Neural cell (in vitro differentiated cells): ENCODE measurements at regions not wholly inside any gene's neighbourhood (a gene's known extent, or its start where the extent isn't known, plus 50 kb on each side); places are given as distances from the start of the nearest gene placed in this dataset.

Experiments
- H2AFZ ChIP-seq: fragments of 200-600, 300-800 bp; sonication (generic), shearing (Covaris generic); 2 replicates; pipeline ENCODE4 v1.6.0; 2014; ENCODE audit warnings: low read depth, mild to moderate bottlenecking, antibody characterized with exemption, low read length, moderate library complexity
- H3F3A ChIP-seq: fragments of 200-600 bp; shearing (Covaris generic); 2 replicates; pipeline ENCODE4 v1.6.1; 2016; ENCODE audit warnings: mild to moderate bottlenecking, moderate library complexity, mixed read lengths, antibody characterized with exemption, low read length; ENCODE audit not compliant: insufficient read depth, poor library complexity, severe bottlenecking
- H3K27ac ChIP-seq: fragments of 200-600, 300-800 bp; sonication (generic), shearing (Covaris generic); 2 replicates; pipeline ENCODE4 v1.5.1; 2014; ENCODE audit warnings: mild to moderate bottlenecking, low read length, moderate library complexity
- H3K27me3 ChIP-seq: fragments of 300-800, 200-600 bp; sonication (generic), shearing (Covaris generic); 2 replicates; pipeline ENCODE4 v1.6.0; 2014; ENCODE audit warnings: mild to moderate bottlenecking, low read depth, low read length, moderate library complexity; ENCODE audit not compliant: insufficient read depth
- H3K36me3 ChIP-seq: fragments of 300-800, 200-600 bp; sonication (generic), shearing (Covaris generic); 2 replicates; pipeline ENCODE4 v1.5.1; 2014; ENCODE audit warnings: mild to moderate bottlenecking, antibody characterized with exemption, low read length, moderate library complexity; ENCODE audit not compliant: insufficient read depth
- H3K4me2 ChIP-seq: fragments of 300-800, 200-600 bp; sonication (generic), shearing (Covaris generic); 2 replicates; pipeline ENCODE4 v1.6.0; 2014; ENCODE audit warnings: mild to moderate bottlenecking, low read length
- H3K4me3 ChIP-seq: fragments of 300-800, 200-600 bp; sonication (generic), shearing (Covaris generic); 2 replicates; pipeline ENCODE4 v1.5.1; 2014; ENCODE audit warnings: mild to moderate bottlenecking, low read length, moderate library complexity
- H3K79me2 ChIP-seq: fragments of 200-600 bp; shearing (Covaris generic); replicated peaks from 2 replicates; pipeline ENCODE4 v1.6.0; 2014; ENCODE audit warnings: mild to moderate bottlenecking, low read length, moderate library complexity; ENCODE audit not compliant: insufficient read depth
- H3K9ac ChIP-seq: fragments of 300-800, 200-600 bp; sonication (generic), shearing (Covaris generic); 2 replicates; pipeline ENCODE4 v1.6.1; 2016; ENCODE audit warnings: mild to moderate bottlenecking, low read length, mixed read lengths
- H3K9me2 ChIP-seq: fragments of 200-600 bp; shearing (Covaris generic); 2 replicates; pipeline ENCODE4 v1.6.1; 2016; ENCODE audit warnings: mild to moderate bottlenecking, low read length, mixed read lengths; ENCODE audit not compliant: insufficient read depth
- H3K9me3 ChIP-seq: fragments of 200-600, 300-800 bp; sonication (generic), shearing (Covaris generic); 2 replicates; pipeline ENCODE4 v1.6.1; 2016; ENCODE audit warnings: mild to moderate bottlenecking, mixed run types, low read length, moderate library complexity, mixed read lengths
- H4K20me1 ChIP-seq: fragments of 200-600 bp; shearing (Covaris generic); 2 replicates; pipeline ENCODE4 v1.6.1; 2016; ENCODE audit warnings: mild to moderate bottlenecking, mixed run types; ENCODE audit not compliant: insufficient read depth
- EP300 ChIP-seq: fragments of 450-650 bp; conservative IDR thresholded peaks from 2 replicates; pipeline ENCODE4 v1.6.1; 2014; ENCODE audit warnings: antibody characterized with exemption, mild to moderate bottlenecking, moderate library complexity; ENCODE audit not compliant: poor library complexity, severe bottlenecking
- EZH2 ChIP-seq: fragments of 200-600, 300-800 bp; shearing (Covaris generic), sonication (generic); IDR thresholded peaks from 2 replicates; pipeline ENCODE4 v1.6.1; 2014; ENCODE audit warnings: antibody characterized with exemption, low read length, borderline replicate concordance, mild to moderate bottlenecking; ENCODE audit not compliant: insufficient read depth, poor library complexity, severe bottlenecking
- MXI1 ChIP-seq: fragments of 450-650 bp; conservative IDR thresholded peaks from 2 replicates; pipeline ENCODE4 v1.6.1; 2014; ENCODE audit warnings: antibody characterized with exemption, mild to moderate bottlenecking; ENCODE audit not compliant: poor library complexity, severe bottlenecking
- POLR2AphosphoS5 ChIP-seq: IDR thresholded peaks from 2 replicates; pipeline ENCODE4 v1.6.1; 2012
- RAD21 ChIP-seq: fragments of 450-650 bp; conservative IDR thresholded peaks from 2 replicates; pipeline ENCODE4 v1.6.1; 2014; ENCODE audit warnings: antibody characterized with exemption, mild to moderate bottlenecking, moderate library complexity
- REST ChIP-seq: IDR thresholded peaks from 2 replicates; pipeline ENCODE4 v1.6.1; 2012; ENCODE audit warnings: borderline replicate concordance
- SMC3 ChIP-seq: fragments of 450-650 bp; conservative IDR thresholded peaks from 2 replicates; pipeline ENCODE4 v1.6.1; 2014; ENCODE audit warnings: antibody characterized with exemption, mild to moderate bottlenecking, moderate library complexity; ENCODE audit not compliant: poor library complexity
- TAF1 ChIP-seq: IDR thresholded peaks from 2 replicates; pipeline ENCODE4 v1.6.1; 2012; ENCODE audit warnings: low read depth
- TF ChIP-seq, protein P1 (sequence below): fragments of 450-650 bp; IDR thresholded peaks from 2 replicates; pipeline ENCODE4 v1.5.1; 2014; ENCODE audit warnings: antibody characterized with exemption, mild to moderate bottlenecking, moderate library complexity; ENCODE audit not compliant: poor library complexity, severe bottlenecking

- no peak overlapping the region for H3K9ac ChIP-seq
- H3K27me3 ChIP-seq, result no peaks in the 10 kb centered on the region
- no peaks in the 10 kb centered on the region for H3K36me3 ChIP-seq
- H3K4me2 ChIP-seq, result no peak overlapping the region
- H3K27ac ChIP-seq, result no peak overlapping the region
- no peaks in the 10 kb centered on the region for H3K79me2 ChIP-seq
- TF ChIP-seq MXI1 (no peak), POLR2AphosphoS5 (no peak), EZH2 (no peak), TAF1 (no peak), SMC3 (no peak), RAD21 (no peak), REST (no peak), EP300 (no peak)
- TF ChIP-seq, protein P1, sequence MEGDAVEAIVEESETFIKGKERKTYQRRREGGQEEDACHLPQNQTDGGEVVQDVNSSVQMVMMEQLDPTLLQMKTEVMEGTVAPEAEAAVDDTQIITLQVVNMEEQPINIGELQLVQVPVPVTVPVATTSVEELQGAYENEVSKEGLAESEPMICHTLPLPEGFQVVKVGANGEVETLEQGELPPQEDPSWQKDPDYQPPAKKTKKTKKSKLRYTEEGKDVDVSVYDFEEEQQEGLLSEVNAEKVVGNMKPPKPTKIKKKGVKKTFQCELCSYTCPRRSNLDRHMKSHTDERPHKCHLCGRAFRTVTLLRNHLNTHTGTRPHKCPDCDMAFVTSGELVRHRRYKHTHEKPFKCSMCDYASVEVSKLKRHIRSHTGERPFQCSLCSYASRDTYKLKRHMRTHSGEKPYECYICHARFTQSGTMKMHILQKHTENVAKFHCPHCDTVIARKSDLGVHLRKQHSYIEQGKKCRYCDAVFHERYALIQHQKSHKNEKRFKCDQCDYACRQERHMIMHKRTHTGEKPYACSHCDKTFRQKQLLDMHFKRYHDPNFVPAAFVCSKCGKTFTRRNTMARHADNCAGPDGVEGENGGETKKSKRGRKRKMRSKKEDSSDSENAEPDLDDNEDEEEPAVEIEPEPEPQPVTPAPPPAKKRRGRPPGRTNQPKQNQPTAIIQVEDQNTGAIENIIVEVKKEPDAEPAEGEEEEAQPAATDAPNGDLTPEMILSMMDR, result no peak
- no peaks in the 10 kb centered on the region for H3K9me2 ChIP-seq
- no peak overlapping the region for H2AFZ ChIP-seq
- H4K20me1 ChIP-seq, result no peaks in the 10 kb centered on the region
- no peaks in the 10 kb centered on the region for H3K9me3 ChIP-seq
- H3K4me3 ChIP-seq, result no peak overlapping the region
- H3F3A ChIP-seq, result no peaks in the 10 kb centered on the region
Measured at GRCh38 chr7:69184339-69184738, 413.9 kb upstream of the AUTS2 start.

GRCh38 chr7:69185170-69185569 lies 413.1 kb upstream of the AUTS2 start:
- H3K79me2 ChIP-seq, result no peaks in the 10 kb centered on the region
- H3K9ac ChIP-seq, result no peak overlapping the region
- H3K36me3 ChIP-seq, result no peaks in the 10 kb centered on the region
- no peaks in the 10 kb centered on the region for H3F3A ChIP-seq
- no peak overlapping the region for H2AFZ ChIP-seq
- TF ChIP-seq RAD21 (no peak), EP300 (no peak), REST (no peak), MXI1 (no peak), TAF1 (no peak), EZH2 (no peak), POLR2AphosphoS5 (no peak)
- H3K9me3 ChIP-seq, result no peaks in the 10 kb centered on the region
- no peaks in the 10 kb centered on the region for H4K20me1 ChIP-seq
- H3K27me3 ChIP-seq, result no peaks in the 10 kb centered on the region
- no peak overlapping the region for H3K4me2 ChIP-seq
- H3K4me3 ChIP-seq, result no peak overlapping the region
- no peaks in the 10 kb centered on the region for H3K9me2 ChIP-seq
- no peak overlapping the region for H3K27ac ChIP-seq
